ENCODE measurements at regions not wholly inside any gene's neighbourhood (a gene's known extent, or its start where the extent isn't known, plus 50 kb on each side); places are given as distances from the start of the nearest gene placed in this dataset.
A peak's percentile ranks its signal among the peaks of the same experiment; 100 is the strongest.
"Not testable (repeated sequence)": the region's sequence is repeated elsewhere in the genome, so short reads cannot be mapped to it uniquely, and the experiment has no call there.

DNA sequence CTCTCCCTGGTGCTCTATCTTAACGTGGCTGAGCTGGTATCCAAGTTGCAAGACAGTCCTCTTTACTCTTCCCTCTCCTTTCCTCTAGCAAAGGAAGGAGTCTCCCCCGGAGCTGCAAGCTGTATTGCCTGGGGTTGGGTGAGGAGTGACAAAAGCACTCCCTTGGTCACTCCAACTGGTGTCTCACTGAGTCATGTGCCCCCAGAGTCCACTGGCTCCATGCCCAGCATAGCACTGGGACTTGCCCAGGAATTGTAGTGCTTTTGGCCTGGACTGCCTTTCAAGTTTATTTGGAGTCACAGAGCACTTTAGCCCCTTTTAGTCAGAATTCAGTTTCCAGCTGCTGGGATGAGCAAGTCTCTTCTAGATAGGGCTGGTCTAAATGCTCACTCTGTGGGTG is 82.6 kb upstream of the FST start:
- Histone ChIP-seq H3K4me3 (ENCODE audit: low read length) (no peak overlapping the region), H3K36me3 (ENCODE audit: control insufficient read depth, insufficient read depth, low read length) (no peaks in the 10 kb centered on the region), H3K27me3 (ENCODE audit: control insufficient read depth, insufficient read depth, low read length) (no peaks in the 10 kb centered on the region), H3K4me1 (ENCODE audit: control insufficient read depth, insufficient read depth, low read length) (no peaks in the 10 kb centered on the region), H3K9me3 (replicated peaks; ENCODE audit: control insufficient read depth, low read depth, low read length) (no peaks in the 10 kb centered on the region), H3K27ac (ENCODE audit: low read length) (no peak overlapping the region)
- no CpG with 5 or more reads among the region's 2 CpGs for WGBS (ENCODE audit: insufficient coverage)
- peak; percentile 16 for DNase-seq

DNA sequence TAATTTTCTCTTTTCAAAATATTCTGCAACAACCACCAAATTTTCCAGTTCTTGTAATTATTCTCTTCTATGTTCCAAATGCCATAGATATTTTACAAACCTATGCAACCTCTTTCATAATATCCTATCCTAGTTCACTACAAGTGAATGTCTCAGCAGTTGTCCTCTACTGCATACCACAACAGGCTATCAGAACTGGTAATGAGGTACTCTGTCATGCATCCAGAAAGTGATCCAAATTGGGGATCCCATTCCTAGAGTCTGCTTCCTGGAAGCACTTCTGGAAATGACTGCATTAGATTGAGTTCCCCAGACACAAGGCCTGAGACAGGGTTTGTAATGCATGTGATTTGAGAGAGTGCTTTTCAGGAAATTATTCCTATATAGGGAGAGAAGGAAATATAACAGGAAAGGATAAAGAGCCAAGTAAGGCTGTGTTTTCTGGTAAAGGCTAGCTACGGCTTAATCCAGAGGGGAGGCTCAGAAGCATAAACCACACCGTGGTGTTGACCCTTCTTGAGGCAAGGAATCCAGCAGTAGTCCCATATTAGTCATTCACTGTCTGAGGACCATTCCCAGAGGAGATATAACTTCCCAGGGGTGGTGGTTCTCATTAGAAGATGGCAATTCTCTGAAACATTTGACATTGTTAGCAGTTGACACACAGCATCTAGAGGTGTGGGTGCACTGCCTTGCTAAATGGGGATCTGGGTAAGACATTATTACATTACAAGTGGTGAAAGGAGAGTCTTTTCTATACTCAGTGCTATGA is 80.3 kb upstream of the FST start:
- H3K27me3 ChIP-seq (ENCODE audit: control insufficient read depth, insufficient read depth, low read length), result no peaks in the 10 kb centered on the region
- H3K9me3 ChIP-seq (replicated peaks; ENCODE audit: control insufficient read depth, low read depth, low read length), result no peaks in the 10 kb centered on the region
- DNase-seq, result no peak
- no peak overlapping the region for H3K27ac ChIP-seq (ENCODE audit: low read length)
- H3K4me1 ChIP-seq (ENCODE audit: control insufficient read depth, insufficient read depth, low read length), result no peaks in the 10 kb centered on the region
- no CpG with 5 or more reads among the region's 2 CpGs for WGBS (ENCODE audit: insufficient coverage)
- H3K36me3 ChIP-seq (ENCODE audit: control insufficient read depth, insufficient read depth, low read length), result no peaks in the 10 kb centered on the region
- H3K4me3 ChIP-seq (ENCODE audit: low read length), result no peak overlapping the region

DNA sequence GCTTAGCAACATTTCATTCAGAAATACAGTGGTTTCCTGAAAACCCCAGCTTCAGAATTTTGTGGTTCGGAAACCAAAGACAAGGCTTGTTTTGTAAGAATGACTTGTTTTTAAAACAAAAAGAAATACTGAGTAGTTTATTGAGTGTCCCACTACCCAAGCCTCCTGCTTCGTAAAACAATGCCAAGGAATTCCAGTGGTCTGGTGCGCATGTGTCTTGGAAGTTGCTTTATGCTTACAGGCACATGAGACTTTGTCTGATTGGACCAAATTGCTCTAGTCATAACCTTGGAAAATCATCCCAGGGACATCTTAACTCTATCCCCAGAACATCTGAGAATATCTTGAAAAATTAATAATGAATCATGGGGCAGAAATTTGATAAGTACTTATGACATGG is 77.1 kb upstream of the FST start:
- no peaks in the 10 kb centered on the region for H3K4me1 ChIP-seq (ENCODE audit: control insufficient read depth, insufficient read depth, low read length)
- DNase-seq, result no peak
- no CpG with 5 or more reads among the region's 3 CpGs for WGBS (ENCODE audit: insufficient coverage)

DNA sequence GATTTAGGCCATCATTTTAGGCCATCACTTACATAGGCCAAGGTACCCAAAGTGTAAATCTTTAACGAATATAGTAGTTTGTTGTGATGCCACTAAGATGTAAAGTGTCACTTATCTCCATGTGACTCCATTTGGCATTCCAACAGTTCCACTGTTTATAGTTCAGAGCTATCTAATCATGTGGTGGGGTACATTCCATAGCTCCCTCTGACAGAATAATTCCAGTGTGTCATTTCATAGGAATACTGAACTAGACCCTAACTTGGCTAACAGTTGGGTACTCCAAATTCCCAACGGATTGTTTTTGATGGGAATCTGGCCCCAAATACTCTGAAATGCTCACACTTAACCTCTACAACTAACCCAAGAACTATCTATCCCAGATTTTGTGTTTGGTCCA is 76.7 kb upstream of the FST start:
- Histone ChIP-seq H3K27ac (ENCODE audit: low read length) (no peak overlapping the region), H3K9me3 (replicated peaks; ENCODE audit: control insufficient read depth, low read depth, low read length) (no peaks in the 10 kb centered on the region), H3K27me3 (ENCODE audit: control insufficient read depth, insufficient read depth, low read length) (no peaks in the 10 kb centered on the region), H3K36me3 (ENCODE audit: control insufficient read depth, insufficient read depth, low read length) (no peaks in the 10 kb centered on the region), H3K4me1 (ENCODE audit: control insufficient read depth, insufficient read depth, low read length) (no peaks in the 10 kb centered on the region), H3K4me3 (ENCODE audit: low read length) (no peak overlapping the region)
- no CpG with 5 or more reads among the region's 2 CpGs for WGBS (ENCODE audit: insufficient coverage)
- DNase-seq, result no peak

More for the DNA sequence above, 77.1 kb upstream of the FST start:
- no peak overlapping the region for H3K4me3 ChIP-seq (ENCODE audit: low read length)
- H3K27me3 ChIP-seq (ENCODE audit: control insufficient read depth, insufficient read depth, low read length), result no peaks in the 10 kb centered on the region
- no peaks in the 10 kb centered on the region for H3K36me3 ChIP-seq (ENCODE audit: control insufficient read depth, insufficient read depth, low read length)
- no peak overlapping the region for H3K27ac ChIP-seq (ENCODE audit: low read length)
- no peaks in the 10 kb centered on the region for H3K9me3 ChIP-seq (replicated peaks; ENCODE audit: control insufficient read depth, low read depth, low read length)

GRCh38 chr5:53405396-53405795 is 75.0 kb upstream of the FST start:
- no peaks in the 10 kb centered on the region for H3K27me3 ChIP-seq (ENCODE audit: control insufficient read depth, insufficient read depth, low read length)
- H3K9me3 ChIP-seq (replicated peaks; ENCODE audit: control insufficient read depth, low read depth, low read length), result no peaks in the 10 kb centered on the region
- WGBS (ENCODE audit: insufficient coverage), result no CpG with 5 or more reads among the region's 1 CpG
- no peaks in the 10 kb centered on the region for H3K36me3 ChIP-seq (ENCODE audit: control insufficient read depth, insufficient read depth, low read length)
- no peaks in the 10 kb centered on the region for H3K4me1 ChIP-seq (ENCODE audit: control insufficient read depth, insufficient read depth, low read length)
- H3K27ac ChIP-seq (ENCODE audit: low read length), result no peak overlapping the region
- no peak for DNase-seq
- no peak overlapping the region for H3K4me3 ChIP-seq (ENCODE audit: low read length)

DNA sequence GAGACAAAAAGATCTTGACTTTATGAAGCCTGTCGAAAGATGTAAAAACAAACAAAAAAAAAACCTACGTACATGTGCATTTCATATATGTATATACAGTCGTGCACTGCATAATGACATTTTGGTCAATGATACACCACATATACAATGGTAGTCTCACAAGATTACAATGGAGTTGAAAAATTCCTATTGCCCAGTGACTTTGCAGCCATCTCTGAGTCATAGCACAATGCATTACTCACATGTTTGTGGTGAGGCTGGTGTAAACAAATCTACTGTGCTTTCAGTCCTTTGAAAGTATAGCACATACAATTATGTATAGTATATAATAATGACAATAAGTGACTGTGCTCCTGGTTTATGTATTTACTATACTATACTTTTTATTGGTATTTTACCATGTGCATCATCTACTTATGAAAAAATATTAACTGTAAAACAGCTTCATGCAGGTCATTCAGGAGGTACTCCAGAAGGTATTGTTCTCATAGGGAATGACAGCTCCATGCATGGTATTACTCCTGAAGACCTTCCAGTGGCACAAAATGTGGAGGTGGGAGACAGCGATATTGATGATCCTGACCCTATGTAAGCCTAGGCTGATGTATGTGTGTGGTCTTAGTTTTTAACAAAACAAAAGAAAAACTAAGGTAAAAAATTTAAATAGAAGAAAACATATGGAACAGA is 73.7 kb upstream of the FST start:
- no peaks in the 10 kb centered on the region for H3K4me1 ChIP-seq (ENCODE audit: control insufficient read depth, insufficient read depth, low read length)
- H3K9me3 ChIP-seq (replicated peaks; ENCODE audit: control insufficient read depth, low read depth, low read length), result no peaks in the 10 kb centered on the region
- no peaks in the 10 kb centered on the region for H3K36me3 ChIP-seq (ENCODE audit: control insufficient read depth, insufficient read depth, low read length)
- WGBS (ENCODE audit: insufficient coverage), result no CpG with 5 or more reads among the region's 4 CpGs
- no peaks in the 10 kb centered on the region for H3K27me3 ChIP-seq (ENCODE audit: control insufficient read depth, insufficient read depth, low read length)
- no peak for DNase-seq
- no peak overlapping the region for H3K4me3 ChIP-seq (ENCODE audit: low read length)
- H3K27ac ChIP-seq (ENCODE audit: low read length), result no peak overlapping the region

DNA sequence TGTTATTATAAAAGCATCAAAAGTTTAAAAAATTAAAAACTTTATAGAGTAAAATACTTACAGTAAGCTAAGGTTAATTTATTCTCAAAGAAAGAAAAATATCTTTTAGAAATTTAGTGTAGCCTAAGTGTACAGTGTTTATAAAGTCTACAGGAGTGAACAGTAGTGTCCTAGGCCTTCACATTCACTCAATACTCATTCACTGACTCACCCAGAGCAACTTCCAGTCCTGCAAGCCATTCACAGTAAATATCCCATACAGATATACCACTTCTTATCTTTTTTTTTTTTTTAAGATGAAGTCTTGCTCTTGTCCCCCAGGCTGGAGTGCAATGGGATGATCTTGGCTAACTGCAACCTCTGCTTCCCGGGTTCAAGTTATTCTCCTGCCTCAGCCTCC is 73.1 kb upstream of the FST start:
- Histone ChIP-seq H3K4me3 (ENCODE audit: low read length) (no peak overlapping the region), H3K4me1 (ENCODE audit: control insufficient read depth, insufficient read depth, low read length) (no peaks in the 10 kb centered on the region)

DNA sequence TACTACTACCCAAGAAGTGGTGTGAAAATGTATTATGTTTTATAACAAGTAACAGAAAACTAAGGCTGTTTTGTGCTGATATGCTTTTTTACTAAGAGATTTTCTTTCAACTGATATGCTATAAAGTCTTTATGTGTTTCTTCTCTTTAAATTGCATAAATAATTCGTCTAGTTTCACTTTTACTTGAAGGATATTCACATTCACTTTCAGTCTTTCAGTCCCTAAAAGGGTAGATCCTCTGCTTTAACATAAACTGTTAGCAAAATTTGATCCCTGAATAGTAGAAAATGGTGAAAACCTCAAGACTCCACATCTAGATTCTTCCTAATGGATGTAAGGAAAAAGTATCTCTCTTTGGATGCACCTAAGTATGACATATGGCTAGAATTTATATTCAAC is 69.0 kb upstream of the FST start:
- Histone ChIP-seq H3K36me3 (ENCODE audit: control insufficient read depth, insufficient read depth, low read length) (no peaks in the 10 kb centered on the region), H3K9me3 (replicated peaks; ENCODE audit: control insufficient read depth, low read depth, low read length) (no peaks in the 10 kb centered on the region), H3K4me1 (ENCODE audit: control insufficient read depth, insufficient read depth, low read length) (no peaks in the 10 kb centered on the region), H3K27ac (ENCODE audit: low read length) (no peak overlapping the region), H3K4me3 (ENCODE audit: low read length) (no peak overlapping the region), H3K27me3 (ENCODE audit: control insufficient read depth, insufficient read depth, low read length) (no peaks in the 10 kb centered on the region)
- WGBS (ENCODE audit: insufficient coverage), result no CpG with 5 or more reads among the region's 1 CpG
- DNase-seq, result no peak

More for the DNA sequence above, 73.1 kb upstream of the FST start:
- no peaks in the 10 kb centered on the region for H3K36me3 ChIP-seq (ENCODE audit: control insufficient read depth, insufficient read depth, low read length)
- no peak overlapping the region for H3K27ac ChIP-seq (ENCODE audit: low read length)
- no peaks in the 10 kb centered on the region for H3K27me3 ChIP-seq (ENCODE audit: control insufficient read depth, insufficient read depth, low read length)
- DNase-seq, result no peak
- H3K9me3 ChIP-seq (replicated peaks; ENCODE audit: control insufficient read depth, low read depth, low read length), result no peaks in the 10 kb centered on the region
- WGBS (ENCODE audit: insufficient coverage), result 100% methylated on average over 1 of the region's 1 CpG

GRCh38 chr5:53412499-53412898 is 67.9 kb upstream of the FST start:
- H3K27ac ChIP-seq (ENCODE audit: low read length); H3K9me3 ChIP-seq (replicated peaks; ENCODE audit: control insufficient read depth, low read depth, low read length); H3K36me3 ChIP-seq (ENCODE audit: control insufficient read depth, insufficient read depth, low read length); H3K4me3 ChIP-seq (ENCODE audit: low read length); DNase-seq; H3K27me3 ChIP-seq (ENCODE audit: control insufficient read depth, insufficient read depth, low read length); H3K4me1 ChIP-seq (ENCODE audit: control insufficient read depth, insufficient read depth, low read length): not testable (repeated sequence)
- WGBS (ENCODE audit: insufficient coverage), result no CpG with 5 or more reads among the region's 5 CpGs

DNA sequence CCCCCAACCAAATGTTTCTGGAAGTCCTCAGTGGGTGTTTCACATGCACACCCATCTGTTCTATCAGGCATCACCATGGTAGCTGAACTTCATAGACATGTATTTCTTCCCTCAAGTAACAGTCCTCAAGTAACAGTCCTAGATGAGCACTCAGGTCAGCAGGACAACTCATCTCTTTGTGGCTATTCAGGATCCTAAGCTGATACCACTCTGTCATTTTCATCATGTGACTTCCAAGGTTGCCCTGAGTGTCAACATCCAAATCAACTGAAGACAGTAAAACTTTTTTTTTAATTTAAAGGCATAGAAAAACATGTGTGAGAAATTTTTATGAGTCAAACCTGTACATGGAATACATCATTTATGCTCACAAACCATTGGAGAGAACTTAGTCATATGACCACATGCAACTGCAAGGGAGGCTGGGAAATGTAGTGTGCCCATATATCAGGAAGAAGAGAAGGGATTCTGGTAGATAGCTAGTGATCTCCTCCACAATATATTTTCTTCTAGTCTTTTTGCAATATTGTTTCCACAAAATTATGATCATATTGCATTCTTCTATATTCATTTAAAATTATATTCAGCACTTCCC is 64.2 kb upstream of the FST start:
- H3K9me3 ChIP-seq (replicated peaks; ENCODE audit: control insufficient read depth, low read depth, low read length), result no peaks in the 10 kb centered on the region

More for the DNA sequence above, 64.2 kb upstream of the FST start:
- Histone ChIP-seq H3K4me1 (ENCODE audit: control insufficient read depth, insufficient read depth, low read length) (no peaks in the 10 kb centered on the region), H3K36me3 (ENCODE audit: control insufficient read depth, insufficient read depth, low read length) (no peaks in the 10 kb centered on the region), H3K4me3 (ENCODE audit: low read length) (no peak overlapping the region), H3K27me3 (ENCODE audit: control insufficient read depth, insufficient read depth, low read length) (no peaks in the 10 kb centered on the region), H3K27ac (ENCODE audit: low read length) (no peak overlapping the region)
- no peak for DNase-seq
